ENCODE measurements at regions not wholly inside any gene's neighbourhood (a gene's known extent, or its start where the extent isn't known, plus 50 kb on each side); places are given as distances from the start of the nearest gene placed in this dataset.

DNA sequence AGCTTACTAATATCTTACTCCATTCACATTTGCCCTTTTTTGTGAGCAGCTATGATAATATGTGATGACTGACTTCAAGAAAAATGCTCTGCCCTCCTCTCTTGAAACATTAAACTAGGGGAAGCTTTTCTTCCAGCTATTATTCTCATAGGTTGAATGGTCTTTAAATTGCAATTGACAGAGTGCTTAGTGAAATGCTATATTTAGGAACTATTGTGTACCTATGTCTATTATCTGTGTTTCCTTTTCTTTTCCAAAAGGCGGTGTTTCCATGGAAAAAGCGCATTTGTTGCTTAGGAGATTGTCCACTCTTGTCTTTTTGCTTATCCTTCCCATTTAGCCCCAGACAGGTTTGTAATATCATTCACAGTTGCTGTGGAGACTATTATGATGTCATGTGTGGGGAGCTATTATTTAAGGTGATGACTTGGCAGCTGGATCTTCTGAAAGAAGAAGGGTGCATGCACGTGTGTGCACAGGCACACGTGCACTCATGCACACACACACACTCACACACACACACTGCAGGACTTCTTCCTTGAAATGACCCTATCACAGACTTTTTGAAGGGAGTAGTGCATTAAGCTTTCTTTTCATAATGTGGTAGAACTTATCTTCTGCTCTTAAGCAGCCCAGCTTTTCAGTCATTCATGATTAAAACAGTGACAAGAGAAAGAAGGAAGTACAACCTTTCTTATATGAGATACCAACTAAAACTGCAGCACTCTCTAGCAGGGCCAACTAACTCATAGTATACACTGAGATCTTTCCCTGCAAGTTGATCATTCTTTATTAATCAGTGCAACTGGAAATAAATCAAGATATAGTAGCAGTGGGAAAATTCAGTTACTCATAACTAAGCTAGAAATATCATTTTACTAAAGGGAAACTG is 340.8 kb upstream of the MTNR1B start:
- no peaks in the 10 kb centered on the region for H3K9me3 ChIP-seq (ENCODE audit: control insufficient read depth in 5 of 5, low read length in 5 of 5)

GRCh38 chr11:92632495-92632894 is 337.0 kb upstream of the MTNR1B start:
- Histone ChIP-seq H3K9ac (ENCODE audit: low read length in 5 of 5) (no peak overlapping the region), H3K27me3 (ENCODE audit: control insufficient read depth in 5 of 5, insufficient read depth in 4 of 5, low read length in 5 of 5) (no peaks in the 10 kb centered on the region), H3K9me3 (ENCODE audit: control insufficient read depth in 5 of 5, low read length in 5 of 5) (no peaks in the 10 kb centered on the region), H3K4me1 (ENCODE audit: control insufficient read depth in 5 of 5, insufficient read depth in 5 of 5, low read length in 5 of 5) (no peaks in the 10 kb centered on the region), H3K4me3 (ENCODE audit: low read depth in 1 of 5, low read length in 5 of 5) (no peak overlapping the region), H3K27ac (ENCODE audit: low read depth, low read length) (no peak overlapping the region), H3K36me3 (ENCODE audit: control insufficient read depth in 5 of 5, insufficient read depth in 5 of 5, low read length in 5 of 5) (no peaks in the 10 kb centered on the region)

More for the DNA sequence above, 340.8 kb upstream of the MTNR1B start:
- H3K27ac ChIP-seq (ENCODE audit: low read depth, low read length) = no peak overlapping the region
- no peak overlapping the region for H3K9ac ChIP-seq (ENCODE audit: low read length in 5 of 5)
- no peaks in the 10 kb centered on the region for H3K36me3 ChIP-seq (ENCODE audit: control insufficient read depth in 5 of 5, insufficient read depth in 5 of 5, low read length in 5 of 5)
- no peak overlapping the region for H3K4me3 ChIP-seq (ENCODE audit: low read depth in 1 of 5, low read length in 5 of 5)
- no peaks in the 10 kb centered on the region for H3K4me1 ChIP-seq (ENCODE audit: control insufficient read depth in 5 of 5, insufficient read depth in 5 of 5, low read length in 5 of 5)
- no peaks in the 10 kb centered on the region for H3K27me3 ChIP-seq (ENCODE audit: control insufficient read depth in 5 of 5, insufficient read depth in 4 of 5, low read length in 5 of 5)

- H3K27ac ChIP-seq (ENCODE audit: low read depth, low read length) = no peak overlapping the region
- no peaks in the 10 kb centered on the region for H3K36me3 ChIP-seq (ENCODE audit: control insufficient read depth in 5 of 5, insufficient read depth in 5 of 5, low read length in 5 of 5)
- H3K4me3 ChIP-seq (ENCODE audit: low read depth in 1 of 5, low read length in 5 of 5) = no peak overlapping the region
- H3K4me1 ChIP-seq (ENCODE audit: control insufficient read depth in 5 of 5, insufficient read depth in 5 of 5, low read length in 5 of 5) = no peaks in the 10 kb centered on the region
- H3K27me3 ChIP-seq (ENCODE audit: control insufficient read depth in 5 of 5, insufficient read depth in 4 of 5, low read length in 5 of 5) = no peaks in the 10 kb centered on the region
- no peak overlapping the region for H3K9ac ChIP-seq (ENCODE audit: low read length in 5 of 5)
- H3K9me3 ChIP-seq (ENCODE audit: control insufficient read depth in 5 of 5, low read length in 5 of 5) = no peaks in the 10 kb centered on the region
Observed at GRCh38 chr11:92633820-92634219, 335.6 kb upstream of the MTNR1B start.

GRCh38 chr11:92636543-92637188 is 332.8 kb upstream of the MTNR1B start:
- no peak overlapping the region for H3K9ac ChIP-seq (ENCODE audit: low read length in 5 of 5)
- no peaks in the 10 kb centered on the region for H3K36me3 ChIP-seq (ENCODE audit: control insufficient read depth in 5 of 5, insufficient read depth in 5 of 5, low read length in 5 of 5)
- H3K27me3 ChIP-seq (ENCODE audit: control insufficient read depth in 5 of 5, insufficient read depth in 4 of 5, low read length in 5 of 5) = no peaks in the 10 kb centered on the region
- no peaks in the 10 kb centered on the region for H3K9me3 ChIP-seq (ENCODE audit: control insufficient read depth in 5 of 5, low read length in 5 of 5)
- H3K4me1 ChIP-seq (ENCODE audit: control insufficient read depth in 5 of 5, insufficient read depth in 5 of 5, low read length in 5 of 5) = no peaks in the 10 kb centered on the region
- H3K27ac ChIP-seq (ENCODE audit: low read depth, low read length) = no peak overlapping the region
- H3K4me3 ChIP-seq (ENCODE audit: low read depth in 1 of 5, low read length in 5 of 5) = no peak overlapping the region

- H3K9ac ChIP-seq (ENCODE audit: low read length in 5 of 5) = no peak overlapping the region
- H3K4me1 ChIP-seq (ENCODE audit: control insufficient read depth in 5 of 5, insufficient read depth in 5 of 5, low read length in 5 of 5) = no peaks in the 10 kb centered on the region
- H3K27me3 ChIP-seq (ENCODE audit: control insufficient read depth in 5 of 5, insufficient read depth in 4 of 5, low read length in 5 of 5) = no peaks in the 10 kb centered on the region
- H3K4me3 ChIP-seq (ENCODE audit: low read depth in 1 of 5, low read length in 5 of 5) = no peak overlapping the region
- no peaks in the 10 kb centered on the region for H3K36me3 ChIP-seq (ENCODE audit: control insufficient read depth in 5 of 5, insufficient read depth in 5 of 5, low read length in 5 of 5)
- H3K9me3 ChIP-seq (ENCODE audit: control insufficient read depth in 5 of 5, low read length in 5 of 5) = no peaks in the 10 kb centered on the region
- no peak overlapping the region for H3K27ac ChIP-seq (ENCODE audit: low read depth, low read length)
Observed at GRCh38 chr11:92638678-92639077, 330.8 kb upstream of the MTNR1B start.

- no peak overlapping the region for H3K4me3 ChIP-seq (ENCODE audit: low read depth in 1 of 5, low read length in 5 of 5)
- H3K9ac ChIP-seq (ENCODE audit: low read length in 5 of 5) = no peak overlapping the region
- no peak overlapping the region for H3K27ac ChIP-seq (ENCODE audit: low read depth, low read length)
- H3K27me3 ChIP-seq (ENCODE audit: control insufficient read depth in 5 of 5, insufficient read depth in 4 of 5, low read length in 5 of 5) = no peaks in the 10 kb centered on the region
- H3K9me3 ChIP-seq (ENCODE audit: control insufficient read depth in 5 of 5, low read length in 5 of 5) = no peaks in the 10 kb centered on the region
- H3K4me1 ChIP-seq (ENCODE audit: control insufficient read depth in 5 of 5, insufficient read depth in 5 of 5, low read length in 5 of 5) = no peaks in the 10 kb centered on the region
- no peaks in the 10 kb centered on the region for H3K36me3 ChIP-seq (ENCODE audit: control insufficient read depth in 5 of 5, insufficient read depth in 5 of 5, low read length in 5 of 5)
Observed at GRCh38 chr11:92642177-92642931, 327.1 kb upstream of the MTNR1B start.

DNA sequence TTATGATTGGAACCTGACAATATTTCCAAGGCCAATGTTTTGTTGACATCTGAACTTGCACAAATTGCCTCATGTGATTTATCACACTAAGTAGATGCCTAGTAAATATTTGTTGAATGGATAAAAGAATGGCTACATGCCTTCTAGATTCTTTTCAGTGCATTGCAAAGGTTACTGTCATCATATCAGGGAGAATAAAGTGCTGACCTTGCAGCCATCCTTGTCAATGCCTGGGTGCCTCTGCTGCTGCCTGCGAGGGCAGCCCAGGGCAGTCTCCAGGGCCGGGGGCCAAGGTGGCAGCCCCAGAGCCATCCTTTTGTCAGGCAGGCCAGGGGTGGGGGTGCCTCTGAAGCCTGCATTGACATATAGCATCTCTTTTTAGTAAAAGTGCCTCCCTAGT is 325.6 kb upstream of the MTNR1B start:
- Histone ChIP-seq H3K9ac (ENCODE audit: low read length in 5 of 5) (no peak overlapping the region), H3K36me3 (ENCODE audit: control insufficient read depth in 5 of 5, insufficient read depth in 5 of 5, low read length in 5 of 5) (no peaks in the 10 kb centered on the region), H3K27ac (ENCODE audit: low read depth, low read length) (no peak overlapping the region), H3K4me1 (ENCODE audit: control insufficient read depth in 5 of 5, insufficient read depth in 5 of 5, low read length in 5 of 5) (no peaks in the 10 kb centered on the region), H3K9me3 (ENCODE audit: control insufficient read depth in 5 of 5, low read length in 5 of 5) (no peaks in the 10 kb centered on the region), H3K27me3 (ENCODE audit: control insufficient read depth in 5 of 5, insufficient read depth in 4 of 5, low read length in 5 of 5) (no peaks in the 10 kb centered on the region), H3K4me3 (ENCODE audit: low read depth in 1 of 5, low read length in 5 of 5) (no peak overlapping the region)

DNA sequence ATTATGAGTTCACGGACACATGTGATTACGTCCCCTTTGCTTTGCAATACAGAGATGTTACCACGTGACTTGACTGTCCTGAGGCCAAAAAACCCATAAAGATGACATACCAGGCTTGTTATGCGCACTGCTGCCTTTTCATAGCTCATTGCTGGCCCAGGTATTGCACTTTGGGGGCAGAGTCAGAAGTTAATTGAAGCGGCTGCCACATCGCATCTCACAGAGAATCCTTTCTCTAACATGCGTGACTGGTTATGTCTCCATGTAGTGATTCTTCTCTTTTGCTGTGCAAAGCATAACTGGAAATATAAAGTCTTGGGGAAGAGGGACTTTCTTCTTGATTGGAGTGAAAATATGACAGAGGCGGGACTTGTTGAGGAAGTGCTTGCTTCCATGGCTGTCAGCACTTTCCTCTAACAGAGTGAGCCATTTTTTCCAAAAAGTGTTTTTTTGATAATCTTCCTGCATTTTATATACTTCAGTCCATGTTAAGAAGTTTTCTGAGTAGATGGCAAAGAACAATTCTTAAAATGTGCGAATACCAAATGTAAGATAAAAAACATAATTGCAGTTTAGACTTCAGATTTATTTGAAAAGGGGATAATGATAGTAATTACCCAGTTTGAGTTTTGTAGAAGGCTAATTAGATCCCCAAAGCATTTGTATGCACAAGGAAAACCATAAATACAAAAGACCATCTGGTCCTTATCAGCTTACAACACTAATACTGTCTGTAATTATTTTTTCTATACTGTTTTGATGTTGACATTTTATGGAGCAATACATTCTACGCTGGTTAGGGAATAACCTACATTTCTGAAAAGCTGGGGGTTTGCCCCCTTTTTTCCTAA is 324.6 kb upstream of the MTNR1B start:
- Histone ChIP-seq H3K4me3 (ENCODE audit: low read depth in 1 of 5, low read length in 5 of 5) (no peak overlapping the region), H3K9me3 (ENCODE audit: control insufficient read depth in 5 of 5, low read length in 5 of 5) (no peaks in the 10 kb centered on the region), H3K27ac (ENCODE audit: low read depth, low read length) (no peak overlapping the region), H3K36me3 (ENCODE audit: control insufficient read depth in 5 of 5, insufficient read depth in 5 of 5, low read length in 5 of 5) (no peaks in the 10 kb centered on the region), H3K9ac (ENCODE audit: low read length in 5 of 5) (no peak overlapping the region), H3K27me3 (ENCODE audit: control insufficient read depth in 5 of 5, insufficient read depth in 4 of 5, low read length in 5 of 5) (no peaks in the 10 kb centered on the region), H3K4me1 (ENCODE audit: control insufficient read depth in 5 of 5, insufficient read depth in 5 of 5, low read length in 5 of 5) (no peaks in the 10 kb centered on the region)

GRCh38 chr11:92651159-92651558 is 318.3 kb upstream of the MTNR1B start:
- Histone ChIP-seq H3K27me3 (ENCODE audit: control insufficient read depth in 5 of 5, insufficient read depth in 4 of 5, low read length in 5 of 5) (no peaks in the 10 kb centered on the region), H3K4me1 (ENCODE audit: control insufficient read depth in 5 of 5, insufficient read depth in 5 of 5, low read length in 5 of 5) (no peaks in the 10 kb centered on the region), H3K27ac (ENCODE audit: low read depth, low read length) (no peak overlapping the region), H3K36me3 (ENCODE audit: control insufficient read depth in 5 of 5, insufficient read depth in 5 of 5, low read length in 5 of 5) (no peaks in the 10 kb centered on the region), H3K9ac (ENCODE audit: low read length in 5 of 5) (no peak overlapping the region), H3K4me3 (ENCODE audit: low read depth in 1 of 5, low read length in 5 of 5) (no peak overlapping the region), H3K9me3 (ENCODE audit: control insufficient read depth in 5 of 5, low read length in 5 of 5) (no peaks in the 10 kb centered on the region)
